ENCODE measurements at regions not wholly inside any gene's neighbourhood (a gene's known extent, or its start where the extent isn't known, plus 50 kb on each side); places are given as distances from the start of the nearest gene placed in this dataset.

- no peak for DNase-seq (ENCODE audit: low read depth)
These were observed 260.7 kb upstream of the CSF3R start for GRCh38 chr1:36743286-36744005.

DNA sequence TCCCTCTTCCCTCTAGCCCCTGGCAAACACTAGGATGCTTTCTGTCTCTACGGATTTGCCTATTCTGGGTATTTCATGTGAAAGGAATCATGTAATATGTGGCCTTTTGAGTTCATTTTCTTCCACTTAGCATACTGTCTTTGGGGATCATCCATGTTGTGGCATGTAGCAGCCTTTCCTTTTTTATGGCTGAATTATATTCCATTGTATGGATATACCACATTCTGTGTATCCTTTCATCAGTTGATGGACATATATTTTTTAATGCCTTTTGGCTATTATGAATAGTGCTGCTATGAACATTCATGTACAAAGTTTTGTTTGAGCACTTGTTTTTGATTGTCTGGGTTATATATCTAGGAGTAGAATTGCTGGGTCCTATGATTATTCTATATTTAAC lies 258.4 kb upstream of the CSF3R start:
- no peak for DNase-seq (ENCODE audit: low read depth)

GRCh38 chr1:36740446-36740845 lies 257.7 kb upstream of the CSF3R start:
- no peak for DNase-seq (ENCODE audit: low read depth)

- no peak for DNase-seq (ENCODE audit: low read depth)
These were observed 257.1 kb upstream of the CSF3R start for GRCh38 chr1:36739703-36740289.

- DNase-seq (ENCODE audit: low read depth), result no peak
These were observed 255.5 kb upstream of the CSF3R start for GRCh38 chr1:36738245-36738644.

GRCh38 chr1:36737767-36738166 lies 255.1 kb upstream of the CSF3R start:
- no peak for DNase-seq (ENCODE audit: low read depth)

- DNase-seq (ENCODE audit: low read depth), result no peak
These were observed 254.4 kb upstream of the CSF3R start for GRCh38 chr1:36737038-36737555.

- no peak for DNase-seq (ENCODE audit: low read depth)
These were observed 253.4 kb upstream of the CSF3R start for GRCh38 chr1:36735939-36736730.

- no peak for DNase-seq (ENCODE audit: low read depth)
These were observed 252.7 kb upstream of the CSF3R start for GRCh38 chr1:36735436-36735835.

GRCh38 chr1:36734356-36734755 lies 251.6 kb upstream of the CSF3R start:
- no peak for DNase-seq (ENCODE audit: low read depth)

- no peak for DNase-seq (ENCODE audit: low read depth)
These were observed 251.0 kb upstream of the CSF3R start for GRCh38 chr1:36733748-36734147.

DNA sequence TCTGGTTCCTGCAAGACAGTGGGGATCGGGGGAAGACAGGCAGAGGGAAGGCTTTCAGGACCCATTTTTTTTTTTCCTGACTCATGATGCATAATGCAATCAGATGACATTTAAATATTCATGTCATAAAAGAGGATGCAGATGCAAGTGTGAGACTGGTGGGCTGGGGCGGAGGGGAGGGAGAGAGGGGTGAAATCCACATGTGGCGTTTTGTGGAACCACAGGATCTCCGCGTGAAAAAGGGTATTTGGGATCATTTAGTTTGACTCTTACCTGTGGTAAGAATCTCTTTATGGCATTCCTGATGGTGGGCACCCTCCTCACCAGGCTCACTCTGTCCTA lies 249.3 kb upstream of the CSF3R start:
- no peak for DNase-seq (ENCODE audit: low read depth)

GRCh38 chr1:36731226-36732014 lies 248.7 kb upstream of the CSF3R start:
- no peak for DNase-seq (ENCODE audit: low read depth)

DNA sequence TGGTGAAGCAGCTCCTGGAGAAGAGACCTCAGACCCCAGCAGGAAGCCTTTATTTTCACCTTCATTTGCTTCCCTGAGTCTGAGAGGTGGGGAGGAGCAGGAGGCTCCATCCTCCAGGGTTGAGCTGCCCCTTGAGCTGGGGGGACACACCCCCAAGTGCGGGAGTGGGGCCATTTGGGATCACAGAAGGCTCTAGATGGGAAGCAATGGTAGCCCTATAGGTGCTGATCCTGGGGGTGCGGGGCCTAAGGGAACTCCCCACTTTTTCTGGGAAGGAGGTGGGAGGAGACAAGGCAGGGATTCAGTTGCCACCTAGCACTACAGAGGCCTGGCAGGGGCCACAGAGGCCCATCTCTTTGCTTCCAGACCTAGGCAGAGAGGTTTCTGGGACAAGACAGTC lies 247.9 kb upstream of the CSF3R start:
- DNase-seq (ENCODE audit: low read depth), result no peak

DNA sequence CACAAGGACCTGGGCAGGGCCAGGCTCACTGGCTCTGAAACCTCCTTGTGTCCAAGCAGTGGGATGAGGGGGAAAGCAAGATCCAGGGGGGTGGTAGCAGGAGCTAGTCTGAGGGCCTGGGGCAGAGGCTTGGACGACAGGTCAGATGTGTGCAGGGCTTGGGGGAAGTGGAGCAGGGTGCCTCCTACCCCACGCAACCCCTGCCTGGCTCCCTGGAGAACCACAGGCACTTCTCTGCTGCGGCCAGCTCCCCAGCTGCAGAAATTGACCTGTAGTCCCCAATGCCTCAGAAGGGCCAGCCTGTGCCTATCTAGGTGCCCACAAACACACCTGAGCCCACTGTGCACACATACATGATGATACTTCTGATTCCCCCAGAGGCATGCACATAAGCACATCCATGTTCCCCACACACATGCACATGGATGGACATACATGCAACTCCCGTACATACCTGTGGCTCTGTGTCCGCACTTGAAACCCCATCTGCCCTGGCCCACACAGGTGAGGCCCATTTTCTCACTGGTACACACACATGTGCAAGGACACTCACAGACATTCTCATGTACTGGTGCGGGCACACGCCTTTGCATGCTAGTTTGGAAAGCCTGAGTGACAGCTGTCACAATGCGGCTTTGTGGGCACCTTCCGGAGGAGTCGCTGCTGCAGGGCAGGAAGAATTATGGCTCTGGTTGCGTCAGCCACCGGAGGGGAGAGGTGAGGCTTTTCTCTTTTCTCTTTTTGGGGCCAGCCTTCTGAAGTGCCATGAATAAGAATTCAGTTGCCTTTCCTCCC lies 247.2 kb upstream of the CSF3R start:
- no peak for DNase-seq (ENCODE audit: low read depth)

DNA sequence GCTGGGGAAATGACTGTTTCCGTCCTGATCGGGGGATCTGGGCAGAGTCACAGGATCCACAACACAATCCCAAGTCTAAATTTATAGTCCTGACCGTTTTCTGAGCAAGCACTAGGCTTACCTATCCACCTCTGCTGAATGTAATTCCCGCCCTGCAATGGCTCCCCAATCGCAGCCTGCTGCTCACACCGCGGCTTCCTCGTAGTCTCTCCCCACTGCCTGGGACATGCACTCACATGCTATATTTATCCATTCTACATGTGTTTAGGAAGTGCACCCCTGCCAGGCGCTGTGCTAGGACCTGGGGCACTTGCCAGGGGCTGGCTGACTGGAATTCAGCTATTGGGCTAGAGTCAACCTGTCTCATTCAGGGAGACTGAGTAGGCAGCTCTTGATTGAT lies 246.6 kb upstream of the CSF3R start:
- DNase-seq (ENCODE audit: low read depth), result no peak

GRCh38 chr1:36728846-36729245 lies 246.1 kb upstream of the CSF3R start:
- DNase-seq (ENCODE audit: low read depth), result no peak

- DNase-seq (ENCODE audit: low read depth), result no peak
These were observed 245.3 kb upstream of the CSF3R start for GRCh38 chr1:36728051-36728450.

- DNase-seq (ENCODE audit: low read depth), result no peak
These were observed 242.4 kb upstream of the CSF3R start for GRCh38 chr1:36725151-36725550.

DNA sequence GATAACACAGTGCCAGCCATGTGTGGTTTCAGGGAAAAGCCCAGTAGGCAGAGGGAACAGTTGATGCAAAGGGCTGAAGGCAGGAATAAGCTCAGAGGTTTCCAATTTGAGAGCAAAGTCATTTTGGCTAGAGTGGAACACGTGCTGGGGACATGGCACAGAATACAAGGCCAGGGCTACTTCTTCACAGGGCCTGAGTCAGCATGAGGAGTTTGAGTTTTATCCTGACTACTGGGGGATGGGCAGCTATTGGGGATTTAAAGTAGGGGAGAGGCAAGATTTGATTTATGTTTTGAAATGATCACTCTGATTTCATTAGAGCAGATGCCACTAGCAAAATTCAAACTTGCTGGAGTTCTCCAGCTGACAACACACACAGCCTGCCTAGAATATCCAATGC lies 241.1 kb upstream of the CSF3R start:
- DNase-seq (ENCODE audit: low read depth), result no peak

- DNase-seq (ENCODE audit: low read depth), result no peak
These were observed 240.2 kb upstream of the CSF3R start for GRCh38 chr1:36722871-36723270.

GRCh38 chr1:36721261-36721660 lies 238.5 kb upstream of the CSF3R start:
- no peak for DNase-seq (ENCODE audit: low read depth)

Data from stromal cell of bone marrow (primary cell).